Renal cortex interstitium (tissue), 11 donors: ENCODE measurements at regions not wholly inside any gene's neighbourhood (a gene's known extent, or its start where the extent isn't known, plus 50 kb on each side); places are given as distances from the start of the nearest gene placed in this dataset.

Source experiments
- DNase-seq, 11 donors: peaks; one replicate each; pipeline ENCODE4 v3.0.0-alpha.2; 2013; ENCODE audit warnings: low read depth in 9 of 11, low spot score in 4 of 11; ENCODE audit errors: extremely low read depth in 1 of 11

DNA sequence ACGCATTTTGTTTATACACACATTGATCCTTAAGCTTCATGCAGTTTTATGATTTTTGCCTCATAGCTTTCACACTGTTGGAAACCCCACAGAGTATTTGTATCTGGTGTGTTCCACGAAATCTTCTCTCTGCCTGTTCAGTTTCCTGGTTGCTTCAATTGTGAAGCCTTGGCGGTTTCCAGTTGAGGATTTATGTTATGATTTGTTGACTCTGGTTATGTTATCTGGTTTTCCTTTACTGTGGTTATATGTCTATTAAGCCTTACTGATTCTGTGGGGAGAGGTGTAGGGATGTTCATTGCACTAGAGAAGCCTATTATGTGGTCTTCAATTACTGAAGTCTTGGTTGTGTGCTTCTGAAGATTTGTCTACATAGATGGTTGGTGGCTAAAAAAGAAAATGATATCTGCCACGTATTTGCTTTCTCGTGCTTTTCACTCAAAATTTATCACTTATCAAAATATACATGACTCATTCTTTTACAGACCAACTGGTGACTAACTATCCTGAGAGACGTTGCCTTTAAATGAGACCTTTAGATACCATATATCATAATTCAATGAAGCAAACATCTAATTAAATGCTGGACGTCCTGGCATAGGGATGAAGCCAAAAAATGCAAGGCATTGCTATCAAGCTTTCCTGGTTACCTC lies 488.0 kb upstream of the B3GALT2 start:
- DNase-seq: no peak

DNA sequence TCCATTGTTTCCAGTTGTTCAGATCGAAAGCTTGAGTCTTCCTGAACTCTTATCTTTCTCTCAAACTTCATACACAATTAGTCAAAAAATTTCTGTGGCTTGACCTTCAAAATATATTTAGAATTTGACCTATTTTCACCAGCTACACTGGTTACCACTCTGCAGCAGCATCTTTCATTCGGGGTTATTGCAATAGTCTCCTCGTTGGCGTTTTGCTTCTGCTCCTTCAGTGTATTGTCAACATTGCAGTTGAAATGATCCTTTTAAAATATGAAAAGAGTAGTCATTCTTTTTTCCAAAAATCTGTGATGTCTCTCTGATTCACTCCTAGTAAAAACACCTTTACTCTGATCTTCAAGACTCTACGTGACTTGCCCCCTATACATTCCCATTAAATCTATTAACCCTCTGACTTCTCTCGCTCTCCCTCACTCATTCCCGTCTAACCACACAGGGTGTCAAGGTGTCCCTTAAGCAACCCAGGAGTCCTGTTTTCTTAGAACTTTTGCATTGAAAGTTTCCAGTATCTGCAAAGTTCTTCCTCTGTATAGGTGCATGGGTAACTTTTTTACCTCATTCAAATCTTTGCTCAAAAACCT lies 480.2 kb upstream of the B3GALT2 start:
- no peak for DNase-seq

DNA sequence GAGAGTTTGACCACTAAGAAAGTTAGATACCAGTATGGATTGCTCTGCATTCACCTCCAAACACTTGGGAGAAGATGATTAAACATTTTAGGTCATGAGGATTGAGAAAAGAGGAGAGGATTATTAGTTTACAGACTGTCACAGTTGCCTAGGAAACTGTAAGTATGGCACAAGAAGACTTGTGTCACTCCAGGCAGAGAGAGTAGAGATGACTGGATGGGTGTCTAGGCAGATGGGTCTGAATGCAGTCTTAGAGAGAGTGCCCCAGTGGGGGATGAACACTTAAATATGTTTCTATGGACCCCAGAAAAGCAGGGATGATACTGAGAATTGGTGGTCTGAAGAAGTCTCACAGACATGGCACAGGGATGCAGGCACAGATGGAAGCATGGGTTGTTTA lies 477.6 kb upstream of the B3GALT2 start:
- no peak for DNase-seq

DNA sequence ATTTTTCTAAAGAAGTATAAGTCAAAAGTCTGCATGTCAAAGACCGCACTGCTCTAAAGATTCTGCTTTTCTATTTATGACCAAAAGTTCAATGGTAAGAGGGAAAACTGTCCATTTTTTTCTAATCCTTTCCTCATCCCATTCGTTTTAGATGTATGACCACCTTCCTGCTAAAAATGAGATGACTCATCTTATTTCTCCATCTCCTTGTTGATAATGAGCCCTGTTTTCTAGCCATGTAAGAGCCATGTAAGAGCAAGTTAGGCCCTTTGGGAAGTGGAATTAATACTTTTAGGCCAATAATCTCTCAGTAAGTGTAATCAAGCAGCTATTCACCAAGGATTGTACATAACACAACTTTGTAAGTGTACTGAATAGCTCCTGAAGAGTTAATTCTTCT lies 475.6 kb upstream of the B3GALT2 start:
- DNase-seq: no peak

DNA sequence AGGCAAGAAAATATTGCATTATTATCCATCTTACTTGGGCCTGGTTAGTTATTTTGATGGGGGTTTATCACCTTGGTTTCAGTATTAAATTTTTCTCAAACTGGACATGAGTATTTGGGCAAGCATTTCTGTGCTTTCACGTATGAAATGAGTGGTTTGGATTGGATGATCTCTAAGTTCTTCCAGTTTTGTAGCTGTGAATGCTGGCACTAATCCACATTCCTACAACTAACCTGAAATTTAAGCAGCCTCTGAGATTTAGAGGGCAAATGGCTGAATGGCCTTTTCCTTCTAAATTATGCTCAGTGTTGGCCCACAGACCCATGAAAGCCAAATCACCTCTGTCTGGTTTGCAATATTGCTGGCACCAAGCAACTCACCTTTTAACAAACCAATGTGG lies 475.0 kb upstream of the B3GALT2 start:
- no peak for DNase-seq

DNA sequence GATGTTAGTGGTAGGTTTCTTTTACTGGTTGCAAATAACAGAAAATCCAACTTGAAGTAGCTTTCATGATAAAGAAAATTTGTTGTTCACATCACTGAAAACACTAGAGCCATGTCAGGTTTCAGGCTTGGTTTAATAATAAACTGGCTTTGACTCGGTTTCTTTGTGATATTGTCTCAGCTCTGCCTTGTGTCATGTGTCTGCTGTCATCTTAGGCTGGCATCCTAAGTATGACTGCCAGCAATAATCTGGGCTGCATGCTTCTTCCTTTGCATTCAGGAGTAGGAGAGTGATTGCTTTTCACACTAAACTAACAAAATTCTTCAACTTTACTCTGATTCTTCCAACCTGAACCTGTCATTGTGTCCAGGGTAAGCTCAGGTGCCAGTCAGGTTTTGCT lies 474.0 kb upstream of the B3GALT2 start:
- no peak for DNase-seq

DNA sequence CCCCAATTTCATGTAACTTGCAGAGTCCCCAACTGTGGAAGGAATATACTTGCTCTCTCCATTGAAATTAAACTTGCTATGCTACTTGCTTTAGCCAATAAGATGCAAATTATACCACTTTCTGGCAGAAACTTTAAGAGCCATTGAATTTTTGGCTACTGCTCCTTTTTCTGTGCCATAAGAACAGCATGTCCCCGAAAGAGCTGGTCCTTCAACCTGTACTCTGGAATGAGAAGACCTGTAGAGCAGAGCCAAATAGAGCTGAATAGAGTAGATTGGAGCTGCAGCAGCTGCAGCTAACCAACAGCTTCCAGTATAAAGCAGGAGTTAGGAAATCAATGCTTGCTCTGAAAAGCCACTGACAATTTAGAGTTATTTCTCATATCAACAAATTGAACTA lies 472.3 kb upstream of the B3GALT2 start:
- DNase-seq: no peak

DNA sequence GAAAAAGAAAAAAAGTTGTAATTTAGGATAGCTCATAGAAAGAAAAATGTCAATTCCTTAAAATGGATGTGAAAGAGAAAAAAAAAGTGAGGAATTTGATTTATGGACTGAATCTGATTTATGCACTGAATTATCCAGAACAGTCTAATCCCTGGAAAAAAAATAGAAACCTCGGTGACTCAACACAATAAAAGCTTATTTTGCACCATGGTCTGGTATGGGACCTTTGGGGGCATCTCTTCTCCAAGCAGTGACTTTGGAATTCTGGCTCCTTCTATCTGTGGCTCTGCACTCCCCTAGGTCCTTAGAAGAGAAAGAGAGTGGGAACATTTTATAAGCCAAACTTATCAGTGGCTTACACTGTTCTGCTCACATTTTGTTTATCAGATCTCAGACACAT lies 471.7 kb upstream of the B3GALT2 start:
- no peak for DNase-seq

DNA sequence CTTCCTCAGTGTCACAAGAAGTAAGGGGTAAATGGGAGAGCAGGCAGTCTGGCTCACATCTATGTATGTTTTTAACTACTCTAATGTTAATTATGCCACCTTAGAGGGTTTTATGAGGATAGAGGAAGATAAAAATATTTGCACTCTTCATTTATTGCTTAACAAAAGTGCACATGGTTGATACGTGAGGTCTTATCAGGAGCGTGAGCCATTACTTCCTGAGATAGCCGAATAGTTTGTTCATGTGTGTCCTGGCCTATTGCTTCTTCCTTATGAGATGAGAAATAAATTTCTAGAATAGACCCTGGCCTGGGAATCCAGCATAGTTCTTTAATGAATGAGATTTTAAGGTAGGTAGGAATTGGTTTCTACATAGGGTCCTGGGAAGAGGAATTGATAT lies 471.1 kb upstream of the B3GALT2 start:
- no peak for DNase-seq

DNA sequence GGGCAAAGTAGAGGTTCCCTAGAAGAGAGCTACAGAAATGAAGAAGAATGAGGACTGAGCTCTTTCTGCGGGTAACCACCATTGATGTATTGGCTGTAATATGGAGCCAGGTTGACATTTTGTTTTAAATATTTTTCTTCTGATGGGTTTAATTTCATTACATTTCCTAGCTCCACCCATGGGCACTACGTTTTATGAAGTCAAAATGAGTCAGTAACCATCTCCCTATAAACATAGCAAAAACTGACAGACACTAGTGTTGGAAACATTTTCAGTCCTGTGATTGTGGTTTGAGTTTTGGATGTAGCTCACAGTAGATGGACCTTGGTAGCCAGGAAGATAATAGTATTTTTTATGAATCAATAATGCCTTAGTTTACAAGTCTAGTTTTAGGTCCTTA lies 470.4 kb upstream of the B3GALT2 start:
- no peak for DNase-seq

DNA sequence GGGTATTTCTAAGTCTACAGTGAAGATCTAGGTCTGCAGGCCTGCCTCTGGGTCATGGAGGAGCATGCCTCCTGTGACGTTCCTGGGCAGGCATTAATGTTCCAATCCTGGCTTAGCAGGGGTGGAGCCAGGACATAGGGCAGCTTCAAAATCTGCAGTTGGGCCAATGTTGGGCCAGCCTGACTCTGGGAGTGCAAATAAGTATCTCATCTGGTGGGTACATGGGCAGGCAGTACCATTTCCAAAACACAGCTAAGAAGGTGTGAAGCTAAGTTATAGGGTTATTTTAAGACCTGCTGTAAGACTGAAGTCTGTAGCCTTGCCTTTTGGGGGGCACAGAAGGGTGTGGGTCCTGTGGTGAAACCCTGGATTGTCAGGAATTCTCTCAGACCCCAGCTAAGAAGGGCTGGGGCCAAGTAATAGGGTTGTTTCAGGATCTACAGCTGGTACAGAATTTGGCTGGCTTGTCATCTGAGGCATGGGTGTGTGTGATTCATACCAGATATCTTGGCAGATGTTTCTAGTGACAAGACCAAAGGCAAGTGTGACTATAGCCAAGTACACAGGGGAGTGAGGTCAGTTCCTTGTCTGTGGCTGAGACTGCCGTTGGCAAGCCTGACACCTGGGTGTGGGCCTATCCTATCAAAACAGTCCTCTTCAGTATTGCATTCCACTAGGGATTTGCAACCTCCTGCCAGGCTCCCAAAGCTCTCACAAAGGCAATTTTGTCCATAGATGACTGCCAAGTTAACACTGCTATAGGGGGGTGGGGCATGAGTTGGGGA lies 468.7 kb upstream of the B3GALT2 start:
- no peak for DNase-seq

DNA sequence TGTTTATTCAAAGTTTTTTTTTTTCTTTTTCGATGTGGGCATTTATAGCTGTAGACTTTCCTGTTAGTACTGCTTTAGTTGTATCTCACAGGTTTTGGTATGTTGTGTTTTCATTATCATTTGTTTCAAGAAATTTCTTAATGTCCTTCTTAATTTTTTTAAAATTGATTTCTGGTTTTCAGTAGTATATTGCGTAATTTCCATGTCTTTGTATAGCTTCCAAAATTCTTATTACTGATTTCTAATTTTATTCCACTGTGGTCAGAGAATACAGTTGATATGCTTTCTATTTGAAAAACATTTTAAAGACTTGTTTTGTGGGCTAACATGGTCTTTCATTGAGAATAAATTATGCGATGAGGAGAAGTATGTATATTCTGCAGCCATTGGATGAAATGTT lies 463.2 kb upstream of the B3GALT2 start:
- DNase-seq: no peak

DNA sequence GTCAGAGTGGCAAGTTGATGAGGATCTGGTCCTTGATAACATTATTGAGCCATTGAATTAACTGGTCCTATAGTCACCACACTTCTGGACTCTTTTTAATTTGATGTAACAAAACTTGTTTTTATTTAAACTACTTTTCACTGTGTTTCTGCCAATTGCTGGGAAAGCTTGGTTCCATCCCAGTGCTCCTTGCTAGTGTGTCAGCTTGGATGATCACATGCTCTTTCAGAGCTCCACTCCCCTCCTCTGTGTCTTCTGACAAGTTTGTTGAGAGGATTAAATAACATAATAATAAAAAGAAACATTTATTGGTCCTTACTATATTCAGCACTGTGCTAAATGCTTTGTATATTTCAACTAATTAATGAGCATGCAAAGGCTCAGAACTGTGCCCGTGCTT lies 448.5 kb upstream of the B3GALT2 start:
- DNase-seq: peak in 1 of 11 donors; percentile 5

DNA sequence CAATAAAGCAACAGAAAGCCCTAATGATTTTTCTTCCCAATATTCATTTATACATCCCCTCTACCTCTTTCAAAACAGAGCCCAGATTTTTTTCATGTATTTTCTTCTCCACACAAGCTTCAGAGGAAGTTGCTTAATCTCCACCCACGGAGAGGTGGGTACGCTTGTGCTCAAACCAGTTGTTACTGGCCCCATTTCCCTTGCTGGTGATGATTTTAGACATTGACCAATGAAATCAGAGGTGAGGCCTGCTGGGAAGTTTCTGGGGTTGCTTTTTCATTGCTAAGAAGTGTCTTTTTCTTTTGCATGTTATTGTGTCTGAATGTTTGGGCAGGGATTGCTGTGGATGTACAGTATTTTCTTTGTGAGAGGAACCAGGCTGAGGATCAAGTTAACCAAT lies 448.1 kb upstream of the B3GALT2 start:
- no peak for DNase-seq

DNA sequence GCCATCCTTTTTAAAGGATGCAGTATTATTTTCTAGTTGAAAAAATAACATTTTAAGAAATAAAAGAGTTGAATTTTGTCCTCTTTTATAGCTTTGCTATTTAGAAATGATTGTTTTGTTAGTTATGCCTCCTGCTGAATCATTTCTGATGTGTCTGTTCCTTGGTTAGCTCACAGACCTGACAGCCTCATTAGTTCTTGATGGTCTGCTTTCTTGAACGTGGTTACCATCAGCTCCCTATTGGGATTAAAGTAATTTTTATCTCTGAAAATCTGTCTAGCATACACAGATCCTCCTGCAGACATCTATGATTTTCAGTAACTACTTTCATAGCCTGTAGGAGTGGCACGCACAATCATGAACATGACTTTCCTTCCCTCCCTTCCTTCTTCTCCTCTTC lies 447.6 kb upstream of the B3GALT2 start:
- no peak for DNase-seq

DNA sequence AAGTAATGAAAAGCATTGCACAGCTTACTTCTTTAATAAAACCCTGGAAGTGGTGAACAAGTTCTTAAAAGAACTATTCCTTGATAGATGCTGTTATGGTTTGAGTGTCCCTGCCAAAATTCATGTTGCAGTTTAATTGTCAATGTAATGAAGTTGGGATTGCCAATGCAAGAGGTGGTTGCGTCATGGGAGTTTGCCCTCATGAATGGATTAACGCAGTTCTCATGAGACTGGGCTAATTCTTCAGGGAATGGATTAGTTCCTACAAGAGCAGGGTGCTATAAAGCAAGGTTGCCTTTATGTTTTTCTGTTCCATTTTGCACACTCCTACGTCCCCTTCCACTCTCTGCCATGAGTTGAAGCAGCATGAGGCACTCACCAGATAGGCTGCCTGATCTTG lies 446.7 kb upstream of the B3GALT2 start:
- DNase-seq: no peak

DNA sequence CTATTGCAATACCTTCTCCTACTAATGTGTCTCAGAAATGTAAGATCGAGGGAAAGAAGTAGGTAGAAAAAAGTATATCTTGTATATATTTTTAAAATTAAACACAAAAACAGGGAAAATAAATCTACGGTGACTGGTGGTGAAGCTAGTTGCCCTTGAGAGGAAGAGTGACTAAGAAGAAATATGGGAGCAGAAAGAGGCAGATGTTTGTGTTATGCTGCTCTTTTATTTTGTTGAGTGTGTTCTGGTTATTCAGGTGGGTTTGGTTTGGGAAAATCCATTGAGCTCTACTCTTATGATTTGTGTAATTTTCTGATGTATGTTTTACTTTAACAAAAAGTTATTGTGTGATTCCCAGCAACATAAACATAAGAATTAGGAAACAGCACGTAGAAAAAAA lies 444.9 kb upstream of the B3GALT2 start:
- no peak for DNase-seq

DNA sequence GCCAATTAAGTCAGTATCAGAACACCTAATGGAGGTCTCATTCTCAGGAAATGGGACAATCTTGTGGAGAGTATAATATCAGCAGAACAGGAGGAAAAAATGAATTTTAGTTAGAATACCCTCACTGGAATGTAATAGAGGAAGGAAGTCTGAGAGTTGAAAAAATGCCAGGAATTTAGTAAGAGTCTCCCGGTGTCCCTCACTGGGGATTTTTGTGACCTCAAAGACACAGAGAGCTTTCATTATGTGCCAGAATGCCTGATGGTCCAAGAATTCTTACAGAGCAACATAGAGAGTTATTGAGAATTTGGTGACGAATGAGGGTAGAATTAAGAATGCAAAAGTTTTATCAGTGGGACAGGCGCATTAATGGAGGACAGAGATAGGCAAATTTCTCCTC lies 443.5 kb upstream of the B3GALT2 start:
- no peak for DNase-seq

DNA sequence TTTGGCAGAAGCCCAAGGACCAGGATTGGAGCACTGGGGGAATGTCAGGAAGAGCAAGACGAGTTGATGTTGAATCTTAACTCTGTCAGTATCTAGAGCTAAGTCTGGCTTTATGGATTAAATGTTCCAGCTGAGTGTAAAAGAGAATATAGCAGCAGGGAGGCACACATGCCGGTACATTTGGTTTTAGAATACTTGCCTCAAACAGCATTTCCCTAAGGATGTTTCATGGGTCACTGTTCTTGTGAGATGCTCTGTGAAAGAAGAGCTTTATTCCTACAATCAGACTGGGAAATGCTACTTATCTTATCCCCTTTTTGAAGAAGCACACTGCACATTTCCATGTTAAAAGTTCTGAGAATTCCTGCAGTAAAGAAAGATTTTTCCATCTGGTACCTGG lies 440.3 kb upstream of the B3GALT2 start:
- DNase-seq: no peak

DNA sequence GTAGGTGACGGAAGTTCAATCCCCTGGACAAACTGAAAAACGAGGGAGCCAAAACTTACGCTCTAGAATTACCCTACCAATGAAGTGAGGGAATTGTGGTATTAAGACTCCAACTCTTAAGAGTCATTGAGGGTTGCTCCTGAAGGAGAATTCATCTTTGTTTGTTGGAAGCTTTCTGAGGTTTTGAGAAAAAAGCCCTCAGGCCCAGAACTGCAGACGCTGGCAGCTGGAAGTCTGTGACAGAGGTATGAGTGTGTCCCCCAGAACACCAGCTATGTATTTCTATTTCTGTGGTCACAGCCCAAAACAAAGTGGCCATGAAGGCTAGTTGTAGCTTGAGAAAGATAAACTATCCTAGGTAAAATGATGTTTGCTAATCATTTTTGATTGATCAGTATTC lies 438.8 kb upstream of the B3GALT2 start:
- no peak for DNase-seq

DNA sequence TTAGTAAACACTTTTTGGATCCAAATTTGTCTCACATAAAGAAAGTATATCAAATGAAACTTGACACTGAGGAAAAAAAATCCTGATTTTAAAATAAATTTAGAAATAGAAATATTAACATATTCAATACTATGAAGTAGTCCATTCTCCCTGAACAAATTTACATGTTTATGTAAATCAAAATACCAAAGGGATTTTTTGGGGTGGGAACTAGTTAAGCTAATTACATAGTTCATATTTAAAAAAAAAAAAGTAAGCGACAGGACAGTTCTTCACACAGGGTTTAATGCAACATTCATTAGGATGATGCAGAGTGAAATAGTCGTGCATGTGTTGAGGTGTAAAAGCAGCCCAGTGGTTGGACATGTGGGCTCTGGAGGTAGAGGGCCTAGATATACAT lies 433.5 kb upstream of the B3GALT2 start:
- DNase-seq: no peak
